ENCODE measurements at regions not wholly inside any gene's neighbourhood (a gene's known extent, or its start where the extent isn't known, plus 50 kb on each side); places are given as distances from the start of the nearest gene placed in this dataset.

GRCh38 chrX:65591206-65591605 is 56.6 kb upstream of the LAS1L start:
- Histone ChIP-seq H4K20me1 (ENCODE audit: control insufficient read depth, extremely low read depth, insufficient read depth, low read length) (no peaks in the 10 kb centered on the region), H3K4me3 (ENCODE audit: control insufficient read depth in 2 of 3, extremely low read depth in 1 of 3, insufficient read depth in 2 of 3, low read depth in 1 of 3, low read length in 3 of 3) (no peak overlapping the region), H3K79me2 (ENCODE audit: control insufficient read depth, insufficient read depth, low read length) (no peaks in the 10 kb centered on the region), H2AFZ (ENCODE audit: control insufficient read depth, low read length) (no peak overlapping the region), H3K27me3 (ENCODE audit: control insufficient read depth, extremely low read depth, insufficient read depth, low read length) (no peaks in the 10 kb centered on the region), H3K9ac (ENCODE audit: control insufficient read depth, extremely low read depth, insufficient read depth, low read length) (no peak overlapping the region), H3K36me3 (ENCODE audit: control insufficient read depth in 2 of 2, extremely low read depth in 1 of 2, insufficient read depth in 2 of 2, low read length in 2 of 2) (no peaks in the 10 kb centered on the region), H3K4me2 (ENCODE audit: control insufficient read depth, extremely low read depth, insufficient read depth, low read depth, low read length) (no peak overlapping the region), H3K9me1 (ENCODE audit: control insufficient read depth, extremely low read depth, insufficient read depth, low read length) (no peaks in the 10 kb centered on the region), H3K9me3 (ENCODE audit: control insufficient read depth, low read depth, low read length) (no peaks in the 10 kb centered on the region), H3K4me1 (ENCODE audit: control insufficient read depth, extremely low read depth, insufficient read depth, low read length) (peaks cover 16% of the 10 kb centered on the region), H3K27ac (ENCODE audit: control insufficient read depth, insufficient read depth, low read length) (no peak overlapping the region)
- DNase-seq (ENCODE audit: low read depth, low spot score) (no peak), FAIRE-seq (no peak)
- dilution Hi-C loops (cut with MboI; ENCODE audit: extremely low pct_ligation_motif_present, low sequenced_read_pairs): no loop called here
- TF ChIP-seq EZH2 (IDR thresholded peaks at IDR 0.05; ENCODE audit: low read length) (no peak), CTCF (optimal IDR thresholded peaks at IDR 0.05 in 1 of 3, IDR thresholded peaks at IDR 0.05 in 1 of 3, conservative IDR thresholded peaks at IDR 0.05 in 1 of 3; ENCODE audit: extremely low read depth in 1 of 3, insufficient read depth in 2 of 3, low read length in 3 of 3) (no peak)

DNA sequence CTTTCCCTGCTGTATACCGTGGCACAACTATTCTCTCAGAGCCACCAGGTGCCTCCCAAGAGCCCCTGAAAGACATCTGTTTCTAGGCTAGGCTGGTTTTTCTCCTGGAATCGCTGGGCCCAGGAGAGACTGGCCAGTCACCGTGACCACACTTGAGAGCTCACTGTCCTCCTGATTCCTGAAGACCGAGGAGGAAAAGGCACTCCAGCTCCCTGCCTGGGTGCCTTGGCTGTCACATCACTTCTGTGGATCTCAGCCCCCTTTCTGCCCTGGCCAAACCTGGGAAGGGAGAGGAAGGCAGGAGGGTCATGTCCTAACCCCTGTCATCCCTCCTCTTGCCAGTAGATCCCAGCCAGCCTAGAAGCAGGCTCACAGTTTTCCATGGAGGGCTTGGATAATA is 54.7 kb upstream of the LAS1L start:
- Histone ChIP-seq H3K9me1 (ENCODE audit: control insufficient read depth, extremely low read depth, insufficient read depth, low read length) (no peaks in the 10 kb centered on the region), H3K27me3 (ENCODE audit: control insufficient read depth, extremely low read depth, insufficient read depth, low read length) (no peaks in the 10 kb centered on the region), H3K79me2 (ENCODE audit: control insufficient read depth, insufficient read depth, low read length) (no peaks in the 10 kb centered on the region), H3K4me2 (ENCODE audit: control insufficient read depth, extremely low read depth, insufficient read depth, low read depth, low read length) (no peak overlapping the region), H3K27ac (ENCODE audit: control insufficient read depth, insufficient read depth, low read length) (no peak overlapping the region), H4K20me1 (ENCODE audit: control insufficient read depth, extremely low read depth, insufficient read depth, low read length) (no peaks in the 10 kb centered on the region), H3K4me1 (ENCODE audit: control insufficient read depth, extremely low read depth, insufficient read depth, low read length) (peaks cover 9% of the 10 kb centered on the region), H3K36me3 (ENCODE audit: control insufficient read depth in 2 of 2, extremely low read depth in 1 of 2, insufficient read depth in 2 of 2, low read length in 2 of 2) (no peaks in the 10 kb centered on the region), H3K4me3 (ENCODE audit: control insufficient read depth in 2 of 3, extremely low read depth in 1 of 3, insufficient read depth in 2 of 3, low read depth in 1 of 3, low read length in 3 of 3) (no peak overlapping the region), H2AFZ (ENCODE audit: control insufficient read depth, low read length) (no peak overlapping the region), H3K9me3 (ENCODE audit: control insufficient read depth, low read depth, low read length) (no peaks in the 10 kb centered on the region), H3K9ac (ENCODE audit: control insufficient read depth, extremely low read depth, insufficient read depth, low read length) (no peak overlapping the region)
- no peak for DNase-seq (ENCODE audit: low read depth, low spot score)
- FAIRE-seq: no peak
- no peak for TF ChIP-seq EZH2 (IDR thresholded peaks at IDR 0.05; ENCODE audit: low read length)
- TF ChIP-seq CTCF (optimal IDR thresholded peaks at IDR 0.05 in 1 of 3, IDR thresholded peaks at IDR 0.05 in 1 of 3, conservative IDR thresholded peaks at IDR 0.05 in 1 of 3; ENCODE audit: extremely low read depth in 1 of 3, insufficient read depth in 2 of 3, low read length in 3 of 3): no peak
- dilution Hi-C loops (cut with MboI; ENCODE audit: extremely low pct_ligation_motif_present, low sequenced_read_pairs): no loop called here
